SK-N-SH treated with all-trans-retinoic acid at 6 μM for 48 hours (cell line): ENCODE measurements at regions not wholly inside any gene's neighbourhood (a gene's known extent, or its start where the extent isn't known, plus 50 kb on each side); places are given as distances from the start of the nearest gene placed in this dataset.

Experiments
- ARNTL ChIP-seq: fragments of 450-650 bp; formaldehyde crosslinking; IDR thresholded peaks from 2 replicates; pipeline ENCODE4 v1.5.0; 2020; ENCODE audit warnings: low read depth, mild to moderate bottlenecking, moderate library complexity, borderline replicate concordance
- CREB5 ChIP-seq: fragments of 250-450 bp; sonication (Bioruptor Pico); IDR thresholded peaks from 2 replicates; pipeline ENCODE4 v1.5.1; 2020; ENCODE audit warnings: low read depth, mild to moderate bottlenecking, moderate library complexity
- CSDC2 ChIP-seq: fragments of 250-450 bp; sonication (Bioruptor Pico); IDR thresholded peaks from 2 replicates; pipeline ENCODE4 v1.5.0; 2020; ENCODE audit warnings: mild to moderate bottlenecking, moderate library complexity
- ESRRG ChIP-seq: fragments of 250-450 bp; sonication (Bioruptor Pico); IDR thresholded peaks from 2 replicates; pipeline ENCODE4 v1.6.1; 2021; ENCODE audit warnings: mild to moderate bottlenecking
- ISL1 ChIP-seq: fragments of 250-450 bp; sonication (Bioruptor Pico); IDR thresholded peaks from 2 replicates; pipeline ENCODE4 v2.1.2; 2022; ENCODE audit warnings: mild to moderate bottlenecking, moderate library complexity
- OSR1 ChIP-seq: fragments of 250-450 bp; sonication (Bioruptor Pico); IDR thresholded peaks from 2 replicates; pipeline ENCODE4 v1.8.0; 2022; ENCODE audit warnings: moderate library complexity, mild to moderate bottlenecking, inconsistent platforms
- PATZ1 ChIP-seq: fragments of 250-450 bp; sonication (Bioruptor Pico); IDR thresholded peaks from 2 replicates; pipeline ENCODE4 v1.8.0; 2020; ENCODE audit warnings: mild to moderate bottlenecking, moderate library complexity, borderline replicate concordance
- RARB ChIP-seq: fragments of 250-450 bp; sonication (Bioruptor Pico); IDR thresholded peaks from 2 replicates; pipeline ENCODE4 v1.8.0; 2021; ENCODE audit warnings: mild to moderate bottlenecking, moderate library complexity
- TCF4 ChIP-seq: fragments of 250-450 bp; sonication (Bioruptor Pico); IDR thresholded peaks from 2 replicates; pipeline ENCODE4 v1.8.0; 2021; ENCODE audit warnings: mild to moderate bottlenecking, moderate library complexity, borderline replicate concordance
- TOX ChIP-seq: fragments of 250-450 bp; sonication (Bioruptor Pico); IDR thresholded peaks from 2 replicates; pipeline ENCODE4 v1.8.0; 2021; ENCODE audit warnings: mild to moderate bottlenecking, moderate library complexity, borderline replicate concordance
- ZC3H10 ChIP-seq: fragments of 250-450 bp; sonication (Bioruptor Pico); IDR thresholded peaks from 2 replicates; pipeline ENCODE4 v1.5.1; 2021; ENCODE audit warnings: mild to moderate bottlenecking, moderate library complexity
- ZFP30 ChIP-seq: fragments of 450-650 bp; formaldehyde crosslinking; IDR thresholded peaks from 2 replicates; pipeline ENCODE4 v1.5.0; 2022; ENCODE audit warnings: mild to moderate bottlenecking, moderate library complexity
- ZNF565 ChIP-seq: fragments of 450-650 bp; formaldehyde crosslinking; conservative IDR thresholded peaks from 2 replicates; pipeline ENCODE4 v1.5.0; 2020; ENCODE audit warnings: low read depth, mild to moderate bottlenecking, moderate library complexity
- ZNF8 ChIP-seq: fragments of 450-650 bp; formaldehyde crosslinking; IDR thresholded peaks from 2 replicates; pipeline ENCODE4 v1.5.0; 2020; ENCODE audit warnings: mild to moderate bottlenecking, moderate library complexity

- TF ChIP-seq RARB (CRISPR knock-in tag) = no peak
- no peak for TF ChIP-seq ARNTL
- TF ChIP-seq ESRRG (CRISPR knock-in tag) = no peak
- no peak for TF ChIP-seq PATZ1 (CRISPR knock-in tag)
- peak; percentile 46; the same call in 1 of the 2 replicates for TF ChIP-seq ISL1 (CRISPR knock-in tag)
- TF ChIP-seq ZNF565 = no peak
- TF ChIP-seq ZFP30 (CRISPR knock-in tag) = no peak
- no peak for TF ChIP-seq OSR1
- no peak for TF ChIP-seq TOX
- no peak for TF ChIP-seq CREB5 (CRISPR knock-in tag)
- no peak for TF ChIP-seq TCF4 (CRISPR knock-in tag)
- TF ChIP-seq ZC3H10 (CRISPR knock-in tag) = no peak
- no peak for TF ChIP-seq CSDC2 (CRISPR knock-in tag)
- no peak for TF ChIP-seq ZNF8 (CRISPR knock-in tag)
Observed at GRCh38 chr7:134368851-134369544, 52.3 kb upstream of the SLC35B4 start.
